Stimulated activated naive CD8-positive, alpha-beta T cell treated with anti-CD3 and anti-CD28 coated beads, Interleukin-15, Interleukin-2, amounts not matched to agents 100 U/mL and 50 U/mL, for 24 hours (primary cell): ENCODE measurements at regions not wholly inside any gene's neighbourhood (a gene's known extent, or its start where the extent isn't known, plus 50 kb on each side); places are given as distances from the start of the nearest gene placed in this dataset.

Experiments
- ATAC-seq: fragments of 150-1000 bp; cut with Tn5 transposase; one replicate; pipeline ENCODE4 v1.10.0; 2021
- DNase-seq: peaks from one replicate; pipeline ENCODE4 v3.0.0; 2021

GRCh38 chr3:43994657-43995546 lies 246.8 kb upstream of the TOPAZ1 start:
- DNase-seq (peak; percentile 28), ATAC-seq (peak; percentile 12)

- no peak for ATAC-seq
- peak; percentile 12 for DNase-seq
These were observed 245.9 kb upstream of the TOPAZ1 start for GRCh38 chr3:43995547-43996378.

- peak; percentile 24 for ATAC-seq
- DNase-seq: peak; percentile 31
These were observed 245.0 kb upstream of the TOPAZ1 start for GRCh38 chr3:43996379-43997301.

GRCh38 chr3:43997316-43997715 lies 244.4 kb upstream of the TOPAZ1 start:
- no peak for DNase-seq
- ATAC-seq: no peak

GRCh38 chr3:43997788-43998369 lies 243.8 kb upstream of the TOPAZ1 start:
- ATAC-seq (no peak), DNase-seq (peak; percentile 24)

GRCh38 chr3:43998370-43998835 lies 243.3 kb upstream of the TOPAZ1 start:
- DNase-seq: peak; percentile 5
- ATAC-seq: peak; percentile 17

GRCh38 chr3:43998836-43999727 lies 242.6 kb upstream of the TOPAZ1 start:
- ATAC-seq (no peak), DNase-seq (peak; percentile 16)

- DNase-seq: no peak
- no peak for ATAC-seq
These were observed 241.9 kb upstream of the TOPAZ1 start for GRCh38 chr3:43999728-44000319.

- no peak for DNase-seq
- no peak for ATAC-seq
These were observed 241.1 kb upstream of the TOPAZ1 start for GRCh38 chr3:44000586-44000985.

GRCh38 chr3:44001072-44001471 lies 240.6 kb upstream of the TOPAZ1 start:
- DNase-seq: no peak
- no peak for ATAC-seq

- DNase-seq (no peak), ATAC-seq (no peak)
These were observed 237.9 kb upstream of the TOPAZ1 start for GRCh38 chr3:44003801-44004200.

GRCh38 chr3:44011680-44012079 lies 230.0 kb upstream of the TOPAZ1 start:
- DNase-seq: no peak
- ATAC-seq: no peak

GRCh38 chr3:44012160-44012899 lies 229.4 kb upstream of the TOPAZ1 start:
- no peak for DNase-seq
- ATAC-seq: no peak

- no peak for DNase-seq
- no peak for ATAC-seq
These were observed 227.7 kb upstream of the TOPAZ1 start for GRCh38 chr3:44013967-44014366.

- no peak for DNase-seq
- no peak for ATAC-seq
These were observed 226.5 kb upstream of the TOPAZ1 start for GRCh38 chr3:44015170-44015569.

GRCh38 chr3:44016818-44017217 lies 224.9 kb upstream of the TOPAZ1 start:
- ATAC-seq (no peak), DNase-seq (no peak)

GRCh38 chr3:44018926-44019325 lies 222.8 kb upstream of the TOPAZ1 start:
- ATAC-seq (no peak), DNase-seq (no peak)

- no peak for ATAC-seq
- no peak for DNase-seq
These were observed 221.9 kb upstream of the TOPAZ1 start for GRCh38 chr3:44019736-44020135.

- ATAC-seq: no peak
- no peak for DNase-seq
These were observed 221.5 kb upstream of the TOPAZ1 start for GRCh38 chr3:44020143-44020542.
